ENCODE measurements at regions not wholly inside any gene's neighbourhood (a gene's known extent, or its start where the extent isn't known, plus 50 kb on each side); places are given as distances from the start of the nearest gene placed in this dataset.
A peak's percentile ranks its signal among the peaks of the same experiment; 100 is the strongest.

- TF ChIP-seq, protein P1, sequence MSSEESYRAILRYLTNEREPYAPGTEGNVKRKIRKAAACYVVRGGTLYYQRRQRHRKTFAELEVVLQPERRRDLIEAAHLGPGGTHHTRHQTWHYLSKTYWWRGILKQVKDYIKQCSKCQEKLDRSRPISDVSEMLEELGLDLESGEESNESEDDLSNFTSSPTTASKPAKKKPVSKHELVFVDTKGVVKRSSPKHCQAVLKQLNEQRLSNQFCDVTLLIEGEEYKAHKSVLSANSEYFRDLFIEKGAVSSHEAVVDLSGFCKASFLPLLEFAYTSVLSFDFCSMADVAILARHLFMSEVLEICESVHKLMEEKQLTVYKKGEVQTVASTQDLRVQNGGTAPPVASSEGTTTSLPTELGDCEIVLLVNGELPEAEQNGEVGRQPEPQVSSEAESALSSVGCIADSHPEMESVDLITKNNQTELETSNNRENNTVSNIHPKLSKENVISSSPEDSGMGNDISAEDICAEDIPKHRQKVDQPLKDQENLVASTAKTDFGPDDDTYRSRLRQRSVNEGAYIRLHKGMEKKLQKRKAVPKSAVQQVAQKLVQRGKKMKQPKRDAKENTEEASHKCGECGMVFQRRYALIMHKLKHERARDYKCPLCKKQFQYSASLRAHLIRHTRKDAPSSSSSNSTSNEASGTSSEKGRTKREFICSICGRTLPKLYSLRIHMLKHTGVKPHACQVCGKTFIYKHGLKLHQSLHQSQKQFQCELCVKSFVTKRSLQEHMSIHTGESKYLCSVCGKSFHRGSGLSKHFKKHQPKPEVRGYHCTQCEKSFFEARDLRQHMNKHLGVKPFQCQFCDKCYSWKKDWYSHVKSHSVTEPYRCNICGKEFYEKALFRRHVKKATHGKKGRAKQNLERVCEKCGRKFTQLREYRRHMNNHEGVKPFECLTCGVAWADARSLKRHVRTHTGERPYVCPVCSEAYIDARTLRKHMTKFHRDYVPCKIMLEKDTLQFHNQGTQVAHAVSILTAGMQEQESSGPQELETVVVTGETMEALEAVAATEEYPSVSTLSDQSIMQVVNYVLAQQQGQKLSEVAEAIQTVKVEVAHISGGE (tag by site-specific recombination; conservative IDR thresholded peaks at IDR 0.05; ENCODE audit: low read depth) = no peak
- no peak for TF ChIP-seq PRDM6 (tag by site-specific recombination; IDR thresholded peaks at IDR 0.05)
- no peak for TF ChIP-seq ZNF23 (tag by site-specific recombination; IDR thresholded peaks at IDR 0.05; ENCODE audit: borderline replicate concordance)
These were observed 50.8 kb upstream of the PRICKLE1 start (continued) for GRCh38 chr12:42640391-42640790.

GRCh38 chr12:42639556-42639955 lies 50.0 kb upstream of the PRICKLE1 start:
- CTCF ChIA-PET = no interaction called here
- POLR2A ChIA-PET = no interaction called here

More at GRCh38 chr12:42639556-42639955, 50.0 kb upstream of the PRICKLE1 start:
- no peak overlapping the region for H3K4me3 ChIP-seq (ENCODE audit: low read depth, low read length)
- no peak overlapping the region for H3K27ac ChIP-seq (ENCODE audit: extremely low read depth, low read depth, low read length)
- H3K4me1 ChIP-seq (ENCODE audit: control insufficient read depth, insufficient read depth, low read length) = no peaks in the 10 kb centered on the region
- H3K36me3 ChIP-seq (ENCODE audit: control insufficient read depth in 2 of 2, insufficient read depth in 1 of 2, low read length in 2 of 2) = no peaks in the 10 kb centered on the region
- no peaks in the 10 kb centered on the region for H3K9me3 ChIP-seq (ENCODE audit: control insufficient read depth, insufficient read depth, low read depth, low read length)
- no peak for TF ChIP-seq ZNF677 (tag by site-specific recombination; IDR thresholded peaks at IDR 0.05)
- no peak for TF ChIP-seq ZNF623 (tag by site-specific recombination; IDR thresholded peaks at IDR 0.05)
- no peak for TF ChIP-seq PRDM1 (tag by site-specific recombination; IDR thresholded peaks at IDR 0.05)
- no peak for TF ChIP-seq ZNF366 (tag by site-specific recombination; conservative IDR thresholded peaks at IDR 0.05)
- 0 out of 2 replicates have a peak, but pooled peaks have one; percentile 6 for TF ChIP-seq PRDM6 (tag by site-specific recombination; IDR thresholded peaks at IDR 0.05)
